ENCODE measurements at regions not wholly inside any gene's neighbourhood (a gene's known extent, or its start where the extent isn't known, plus 50 kb on each side); places are given as distances from the start of the nearest gene placed in this dataset.

DNA sequence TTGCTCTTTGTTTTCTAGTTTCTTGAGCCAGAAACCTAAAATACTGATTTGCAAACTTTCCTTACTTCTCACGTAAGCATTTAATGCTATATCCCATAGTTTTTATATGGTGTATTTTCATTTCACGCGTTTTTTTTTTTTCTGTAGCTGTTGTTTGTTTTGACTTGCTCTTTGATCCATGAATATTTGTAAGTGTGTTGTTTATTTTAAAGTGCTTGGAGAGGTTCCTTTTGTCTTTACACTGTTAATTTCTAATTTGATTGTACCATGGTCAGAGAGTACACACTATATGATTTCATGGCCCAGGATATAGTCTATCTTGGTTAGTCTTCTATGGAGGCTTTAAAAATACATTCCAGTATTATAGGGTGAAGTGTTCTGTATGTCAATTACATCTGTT, 84.8 kb upstream of the RNF217 start:
- no peak for DNase-seq (ENCODE audit: low spot score)

DNA sequence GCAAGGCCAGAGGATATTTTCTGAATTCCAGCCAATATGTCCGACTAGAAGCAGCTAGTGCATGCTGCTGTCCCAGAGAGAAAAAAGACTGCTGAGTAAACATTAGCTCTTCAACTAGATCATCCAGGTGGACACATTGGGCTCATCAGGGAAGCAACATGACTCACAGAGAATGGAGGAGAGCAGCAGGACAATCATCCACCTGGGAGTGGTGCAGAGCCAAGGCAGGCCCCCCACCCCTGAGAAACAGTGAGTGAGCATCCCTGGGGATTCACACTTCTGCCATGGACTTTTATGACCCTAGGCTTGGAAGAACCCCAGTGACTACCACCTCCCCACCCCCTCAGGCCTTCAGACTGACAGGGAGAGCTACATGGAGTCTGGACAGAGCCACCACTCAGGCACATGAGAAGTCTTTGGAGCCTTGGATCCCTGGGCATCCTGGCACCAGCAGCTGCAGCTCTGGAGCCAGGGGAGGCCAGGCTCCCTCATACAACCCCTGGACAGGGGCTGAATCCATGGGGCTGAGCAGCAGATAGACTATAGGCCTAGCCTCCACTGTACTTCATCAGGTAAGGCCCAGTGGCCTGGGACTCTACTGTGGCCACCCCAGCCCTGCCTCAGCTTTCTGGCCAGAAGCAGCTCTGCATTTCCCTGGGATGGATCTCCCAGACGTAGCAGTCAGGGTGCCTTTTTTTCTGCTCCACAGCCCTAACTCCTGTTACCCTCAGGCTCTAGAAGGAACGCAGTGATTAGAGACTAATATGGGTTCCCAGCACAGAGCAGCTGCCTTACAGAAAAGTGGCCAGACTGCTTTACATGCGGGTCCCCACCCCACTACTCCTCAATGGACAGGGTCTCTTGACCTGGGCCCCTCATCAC, 82.9 kb upstream of the RNF217 start:
- DNase-seq (ENCODE audit: low spot score): no peak

DNA sequence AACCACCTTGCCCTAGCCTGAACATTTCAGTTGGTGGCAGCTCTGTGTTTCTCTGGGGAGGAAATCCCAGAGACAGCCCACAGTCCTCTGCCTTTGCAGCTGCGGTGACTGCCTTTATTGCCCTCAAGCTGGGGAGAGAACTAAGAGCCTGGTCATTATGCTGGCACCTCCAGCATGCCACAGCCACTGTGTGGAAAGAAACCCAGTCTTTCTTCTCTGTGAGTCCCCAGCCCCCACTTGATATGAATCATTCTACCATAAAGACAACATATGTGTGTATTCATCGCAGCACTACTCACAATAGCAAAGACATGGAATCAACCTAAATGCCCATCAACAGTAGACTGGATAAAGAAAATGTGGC, 82.3 kb upstream of the RNF217 start:
- no peak for DNase-seq (ENCODE audit: low spot score)

DNA sequence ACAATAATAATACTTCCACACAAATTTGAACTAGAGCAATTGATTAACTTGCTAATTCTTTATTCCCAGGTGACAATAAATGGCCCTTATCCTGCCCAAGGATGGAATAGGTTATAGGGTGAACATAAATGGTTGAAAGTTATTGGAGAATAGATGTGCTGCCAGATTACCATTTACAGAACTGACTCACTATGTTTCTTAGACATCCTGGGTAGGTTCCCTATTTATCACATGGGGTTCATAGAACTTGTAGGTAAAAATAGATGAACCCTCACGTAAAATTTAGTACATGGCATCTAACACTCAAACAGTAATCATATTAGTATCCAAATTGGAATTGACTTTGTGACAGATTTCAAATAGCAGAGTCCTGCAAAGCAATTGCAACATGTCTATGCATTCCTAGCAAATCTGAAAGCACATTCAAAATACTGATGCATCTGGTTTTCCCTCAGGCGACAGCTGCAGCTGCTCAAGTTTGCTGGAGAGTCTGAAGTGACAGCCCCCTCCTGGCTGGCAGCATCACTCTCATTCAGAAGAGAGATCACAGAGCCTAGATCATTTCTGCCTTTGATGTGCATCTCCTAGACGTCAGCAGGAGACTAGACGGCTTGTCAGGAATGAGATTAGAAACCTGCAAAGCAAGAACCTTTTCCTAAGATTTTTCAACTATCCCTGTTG, 80.2 kb upstream of the RNF217 start:
- DNase-seq (ENCODE audit: low spot score): peak; percentile 93

DNA sequence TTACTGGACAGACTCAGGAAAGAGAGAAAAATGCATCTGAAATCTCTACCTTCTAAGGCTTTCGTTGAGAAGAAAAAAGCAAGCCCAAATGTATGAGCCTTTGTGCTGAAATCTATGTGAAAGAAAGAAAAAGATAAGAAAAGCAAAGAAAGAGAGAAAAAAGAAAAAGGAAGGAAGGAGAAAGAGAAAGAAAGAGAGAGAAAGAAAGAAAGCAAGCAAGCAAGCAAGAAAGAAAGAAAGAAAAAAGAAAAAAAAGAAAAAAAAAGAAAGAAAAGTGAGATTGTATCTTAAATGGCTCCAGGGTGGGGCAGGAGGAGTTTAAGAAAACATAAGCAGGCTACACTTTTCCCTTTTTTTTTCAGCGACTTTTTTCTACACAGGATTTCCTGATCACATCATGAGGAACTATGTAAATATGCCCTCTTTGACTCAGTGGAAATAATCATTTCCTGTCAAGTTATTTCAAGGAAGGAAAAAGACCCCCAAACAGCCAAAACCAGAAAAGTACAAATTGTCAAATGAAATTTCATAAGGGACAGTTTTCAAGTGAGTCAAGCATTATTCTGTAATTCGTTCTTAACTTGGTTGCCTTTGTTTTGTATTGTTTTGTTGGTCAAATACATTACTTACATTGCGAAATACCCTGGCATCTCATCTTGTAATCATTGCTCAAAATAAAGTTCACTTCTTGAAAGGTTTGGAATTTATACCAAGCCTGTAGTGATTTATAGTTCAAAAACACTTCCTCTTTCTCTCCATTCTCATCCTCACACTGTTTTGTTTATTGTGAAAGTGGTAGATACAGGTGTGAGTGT, 79.5 kb upstream of the RNF217 start:
- peak; percentile 28 for DNase-seq (ENCODE audit: low spot score)

DNA sequence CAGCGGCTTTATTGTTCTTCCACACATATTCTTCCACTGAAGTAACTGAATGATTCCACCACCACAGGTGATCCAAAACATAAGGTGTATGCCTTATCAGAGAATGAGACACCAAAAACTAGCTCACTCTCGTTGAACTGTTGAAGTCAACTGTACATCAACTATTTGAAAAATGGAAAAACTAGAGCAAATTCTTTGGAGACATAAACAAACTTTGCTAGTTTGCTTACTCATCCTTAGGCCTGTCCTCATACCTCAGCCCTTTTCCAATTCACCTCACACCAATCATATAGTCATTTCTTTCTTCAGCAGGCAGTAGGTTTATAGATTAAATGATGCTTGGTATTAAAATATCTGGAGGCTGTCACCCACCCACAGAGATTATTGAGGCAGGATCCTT, 77.1 kb upstream of the RNF217 start:
- DNase-seq (ENCODE audit: low spot score): no peak

DNA sequence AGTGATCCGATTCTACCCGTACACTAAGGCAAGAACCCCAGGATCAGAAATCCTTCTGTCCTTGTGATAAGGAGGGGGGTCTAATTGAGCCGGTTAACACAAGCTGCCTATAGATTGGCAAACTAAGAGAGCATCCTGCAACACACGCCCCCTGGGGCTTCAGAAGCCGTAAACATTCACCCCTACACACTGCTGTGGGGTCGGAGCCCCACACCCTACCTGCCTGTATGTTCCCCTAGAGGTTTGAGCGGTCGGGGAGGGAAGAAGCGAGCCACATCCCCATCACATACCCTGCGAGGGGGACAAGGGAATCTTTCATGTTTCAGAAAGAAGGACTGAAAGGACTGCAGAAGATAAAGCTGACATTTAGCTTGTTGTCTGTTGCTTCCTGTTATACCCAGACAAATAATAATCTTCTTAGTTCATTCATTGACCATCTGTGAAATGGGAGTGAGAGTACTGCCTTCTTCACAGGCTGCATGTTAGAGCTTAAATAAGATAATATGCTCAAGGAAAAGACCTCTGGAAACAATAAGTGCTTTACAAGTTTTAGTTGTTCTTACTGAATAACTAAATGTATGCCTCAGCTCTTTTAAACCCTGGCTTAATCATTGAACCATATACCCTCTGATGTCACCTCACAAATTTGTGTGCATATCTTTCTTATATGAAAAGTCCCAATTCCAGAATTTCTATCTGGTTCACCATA, 74.2 kb upstream of the RNF217 start:
- no peak for DNase-seq (ENCODE audit: low spot score)

DNA sequence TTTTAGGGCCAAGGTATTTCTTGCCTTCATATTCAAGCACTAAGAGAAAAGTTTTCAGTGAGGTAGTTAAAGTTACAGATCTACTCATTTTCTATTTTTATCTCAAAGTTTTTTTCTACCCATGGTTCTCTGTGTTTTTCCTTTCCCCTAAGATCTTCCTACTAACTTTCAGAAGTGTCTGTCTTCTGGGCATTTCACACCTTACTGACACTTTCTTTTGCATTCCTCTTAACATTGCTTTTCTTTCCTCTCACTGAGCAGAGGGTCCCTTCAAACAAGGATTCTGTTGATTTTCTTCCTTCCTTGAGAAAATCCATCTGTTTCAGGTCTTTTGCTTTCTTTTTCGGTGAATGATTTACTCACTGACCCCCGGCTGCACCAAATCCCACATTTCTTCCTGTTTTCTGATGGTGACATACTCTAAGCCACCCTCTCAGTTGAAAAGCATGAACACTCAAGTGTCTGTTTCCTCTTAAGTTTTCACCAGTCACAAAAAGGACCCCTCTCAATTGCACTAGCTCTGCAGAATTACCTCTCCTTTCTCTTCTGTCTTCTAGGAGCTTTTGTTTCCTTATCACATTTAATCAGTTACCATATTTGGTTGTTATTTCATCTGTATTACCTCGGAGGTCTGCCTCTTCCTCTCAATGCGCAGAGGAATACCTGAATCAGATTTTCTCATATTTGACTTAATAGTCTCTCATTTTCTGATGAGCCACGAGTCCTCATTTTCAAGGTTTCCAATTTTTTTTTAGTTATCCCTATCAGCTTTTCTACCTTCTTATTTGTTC, 73.5 kb upstream of the RNF217 start:
- peak; percentile 14 for DNase-seq (ENCODE audit: low spot score)

DNA sequence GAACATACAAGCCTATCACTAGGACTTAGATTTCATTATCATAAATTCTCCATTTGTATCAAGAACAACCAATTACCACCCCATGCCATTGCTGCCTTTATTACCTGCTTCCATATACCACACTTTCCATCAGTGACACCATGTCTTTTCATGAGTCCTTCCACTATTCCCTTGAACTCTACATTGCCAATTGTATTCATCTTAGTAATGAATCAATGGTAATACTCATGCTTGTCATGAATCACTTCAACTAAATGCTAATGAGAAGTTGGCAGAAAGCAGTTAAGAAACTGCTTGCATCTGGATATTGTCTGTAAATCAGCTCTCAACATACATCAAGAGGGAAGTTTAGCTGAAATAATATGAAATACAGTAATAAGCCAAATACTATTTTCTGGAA, 61.2 kb upstream of the RNF217 start:
- DNase-seq (ENCODE audit: low spot score): no peak

DNA sequence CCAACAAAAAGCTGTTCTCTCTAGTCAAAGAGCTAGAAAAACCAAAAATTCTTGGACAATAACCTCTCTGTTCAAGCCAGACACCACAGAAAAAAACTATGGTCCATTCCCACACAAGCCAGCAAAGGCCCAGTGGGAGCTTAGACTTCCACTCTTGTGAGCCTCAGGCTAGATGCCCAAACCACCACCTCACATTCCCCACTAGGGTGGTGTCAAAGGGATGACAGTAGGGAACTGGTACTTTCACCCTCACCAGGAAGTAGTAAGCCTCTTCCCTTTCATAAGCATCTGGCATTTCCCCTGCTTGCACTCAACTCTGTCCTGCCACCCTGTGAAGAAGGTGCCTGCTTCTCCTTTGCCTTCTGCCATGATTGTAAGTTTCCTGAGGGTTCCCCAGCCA, 58.4 kb upstream of the RNF217 start:
- DNase-seq (ENCODE audit: low spot score): no peak

DNA sequence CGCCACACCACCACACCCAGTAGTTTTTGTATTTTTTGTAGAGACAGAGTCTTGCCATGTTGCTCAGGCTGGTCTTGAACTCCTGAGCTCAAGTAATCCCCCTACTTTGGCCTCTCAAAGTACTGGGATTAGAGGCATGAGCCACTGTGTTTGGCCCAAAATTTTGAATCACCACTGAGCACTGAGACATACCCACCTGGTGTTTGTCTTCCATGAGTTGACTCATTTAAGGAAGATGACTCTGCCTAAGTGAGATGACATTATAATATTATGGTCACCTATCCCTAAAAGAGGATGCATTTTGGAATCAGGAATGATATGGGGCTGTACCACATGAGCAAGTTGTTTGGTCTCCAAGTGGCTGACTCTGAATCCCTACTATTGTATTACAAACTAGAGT, 54.6 kb upstream of the RNF217 start:
- no peak for DNase-seq (ENCODE audit: low spot score)

All from umbilical cord (tissue), 1 donor.